Subcutaneous abdominal adipose tissue (tissue), 5 donors: ENCODE measurements at regions not wholly inside any gene's neighbourhood (a gene's known extent, or its start where the extent isn't known, plus 50 kb on each side); places are given as distances from the start of the nearest gene placed in this dataset.

Experiments
- H3K27ac ChIP-seq: one replicate; pipeline ENCODE4 v1.7.0; 2013; ENCODE audit warnings: low read depth, mild to moderate bottlenecking, inconsistent platforms, low read length, moderate library complexity
- H3K27me3 ChIP-seq, 5 donors: one replicate each; pipeline ENCODE4 v1.7.0; 2013; ENCODE audit warnings: low read length in 5 of 5, inconsistent platforms in 1 of 5; ENCODE audit not compliant: control insufficient read depth in 5 of 5, insufficient read depth in 4 of 5
- H3K36me3 ChIP-seq, 5 donors: one replicate each; pipeline ENCODE4 v1.7.0; 2013; ENCODE audit warnings: low read length in 5 of 5; ENCODE audit not compliant: control insufficient read depth in 5 of 5, insufficient read depth in 5 of 5
- H3K4me1 ChIP-seq, 5 donors: one replicate each; pipeline ENCODE4 v1.7.0; 2013; ENCODE audit warnings: low read length in 5 of 5, mild to moderate bottlenecking in 3 of 5, moderate library complexity in 1 of 5; ENCODE audit not compliant: control insufficient read depth in 5 of 5, insufficient read depth in 5 of 5
- H3K4me3 ChIP-seq, 5 donors: one replicate each; pipeline ENCODE4 v1.7.0; 2013; ENCODE audit warnings: low read length in 5 of 5, low read depth in 1 of 5
- H3K9ac ChIP-seq, 5 donors: one replicate each; pipeline ENCODE4 v1.7.0; 2013; ENCODE audit warnings: low read length in 5 of 5, mild to moderate bottlenecking in 4 of 5, moderate library complexity in 3 of 5
- H3K9me3 ChIP-seq, 5 donors: one replicate each; pipeline ENCODE4 v1.7.0; 2013; ENCODE audit warnings: low read length in 5 of 5; ENCODE audit not compliant: control insufficient read depth in 5 of 5
- donor health status: healthy.
- donor health status: healthy.
- donor health status: healthy.
- donor health status: healthy.
- donor health status: healthy.

DNA sequence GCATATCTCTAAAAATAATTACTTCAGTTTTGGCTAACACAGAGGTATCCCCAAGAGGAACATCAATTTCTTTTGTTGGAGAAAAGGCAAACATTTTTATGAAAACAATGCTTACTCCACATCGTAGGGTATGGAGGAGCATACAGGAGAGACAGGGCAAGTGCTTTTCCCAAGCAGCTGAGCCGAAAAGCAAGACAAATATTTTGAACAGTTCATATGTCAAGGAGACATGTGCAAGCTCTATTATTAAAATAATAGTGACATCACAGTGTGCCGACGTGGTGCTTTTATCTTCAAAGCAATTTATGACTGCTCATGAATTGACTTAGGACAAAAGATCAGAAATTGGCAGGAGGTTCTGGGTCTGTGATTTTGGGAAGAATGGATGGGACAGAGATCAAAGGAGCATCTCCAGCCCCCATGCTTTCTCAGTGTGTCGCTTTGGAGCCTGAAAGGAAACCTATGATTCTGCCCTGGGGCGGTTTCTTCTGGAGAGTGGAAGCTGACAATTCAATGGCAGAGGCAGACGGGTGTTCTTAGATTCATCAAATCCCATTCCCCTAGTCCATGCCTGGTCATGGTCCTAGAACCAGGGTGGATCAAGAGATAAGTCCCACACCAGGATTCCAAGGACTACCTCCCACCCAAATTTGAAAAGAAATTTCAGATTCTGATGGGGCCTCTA, 97.1 kb downstream of the JCAD start:
- H3K4me3 ChIP-seq = no peak overlapping the region
- no peaks in the 10 kb centered on the region for H3K36me3 ChIP-seq
- H3K9ac ChIP-seq = no peak overlapping the region
- no peaks in the 10 kb centered on the region for H3K9me3 ChIP-seq
- peaks cover 0 to 35% (median 22%) of the 10 kb centered on the region in 5 donors for H3K4me1 ChIP-seq
- H3K27ac ChIP-seq = no peak overlapping the region
- H3K27me3 ChIP-seq = no peaks in the 10 kb centered on the region

DNA sequence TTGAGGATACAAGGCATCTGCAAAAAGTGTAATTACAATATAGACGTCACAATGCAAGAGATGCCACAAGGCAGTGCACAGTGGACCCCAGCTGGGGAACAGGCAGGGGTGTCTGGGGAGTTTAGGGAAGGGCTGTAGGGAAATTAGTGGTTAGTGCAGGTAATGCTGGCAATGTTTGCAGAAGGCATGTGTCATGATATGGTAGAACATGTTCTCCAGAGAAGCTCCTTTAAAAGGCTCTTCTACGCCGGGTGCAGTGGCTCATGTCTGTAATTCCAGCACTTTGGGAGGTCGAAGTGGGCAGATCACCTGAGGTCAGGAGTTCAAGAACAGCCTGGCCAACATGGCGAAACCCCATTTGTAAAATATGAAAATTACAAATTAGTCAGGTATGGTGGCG, 98.0 kb downstream of the JCAD start:
- Histone ChIP-seq H3K9me3 (peaks cover 0 to 5% (median 3%) of the 10 kb centered on the region in 5 donors), H3K4me1 (peaks cover 0 to 35% (median 24%) of the 10 kb centered on the region in 5 donors), H3K36me3 (no peaks in the 10 kb centered on the region), H3K9ac (no peak overlapping the region), H3K4me3 (no peak overlapping the region), H3K27me3 (no peaks in the 10 kb centered on the region), H3K27ac (no peak overlapping the region)

- H3K9ac ChIP-seq = no peak overlapping the region
- H3K27me3 ChIP-seq = no peaks in the 10 kb centered on the region
- no peak overlapping the region for H3K27ac ChIP-seq
- peaks cover 0 to 8% (median 5%) of the 10 kb centered on the region in 5 donors for H3K9me3 ChIP-seq
- H3K4me3 ChIP-seq = no peak overlapping the region
- H3K36me3 ChIP-seq = no peaks in the 10 kb centered on the region
- peaks cover 0 to 35% (median 24%) of the 10 kb centered on the region in 5 donors for H3K4me1 ChIP-seq
Measured at GRCh38 chr10:29960261-29960660, 99.1 kb downstream of the JCAD start.

DNA sequence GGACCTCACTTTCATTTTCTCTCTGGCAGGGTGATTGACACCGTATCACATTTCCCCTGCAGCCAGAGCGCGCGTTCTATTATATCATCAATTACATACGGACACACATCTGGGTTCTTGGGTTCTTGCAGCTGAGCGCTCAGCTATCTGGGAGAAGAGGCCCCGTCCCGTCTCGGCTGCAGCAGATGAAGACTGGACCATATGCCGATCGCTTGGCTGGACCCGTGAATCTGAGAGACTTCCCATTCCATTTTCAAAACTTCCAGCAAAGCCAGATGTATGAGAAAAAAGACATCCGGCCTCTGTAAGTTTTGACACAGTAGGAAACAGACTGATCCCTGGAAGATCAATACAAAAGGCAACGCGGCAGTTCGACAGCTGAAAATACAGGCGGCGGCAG, 99.8 kb downstream of the JCAD start:
- Histone ChIP-seq H3K27ac (no peak overlapping the region), H3K27me3 (no peaks in the 10 kb centered on the region), H3K9me3 (peaks cover 0 to 8% (median 5%) of the 10 kb centered on the region in 5 donors), H3K4me3 (peak overlapping the region in 1 of 5 donors; percentile 25), H3K36me3 (no peaks in the 10 kb centered on the region), H3K4me1 (peaks cover 0 to 35% (median 24%) of the 10 kb centered on the region in 5 donors), H3K9ac (no peak overlapping the region)

- H3K4me3 ChIP-seq = no peak overlapping the region
- H3K27ac ChIP-seq = no peak overlapping the region
- peaks cover 0 to 8% (median 5%) of the 10 kb centered on the region in 5 donors for H3K9me3 ChIP-seq
- no peaks in the 10 kb centered on the region for H3K36me3 ChIP-seq
- no peaks in the 10 kb centered on the region for H3K27me3 ChIP-seq
- peaks cover 0 to 33% (median 24%) of the 10 kb centered on the region in 5 donors for H3K4me1 ChIP-seq
- H3K9ac ChIP-seq = peak overlapping the region in 1 of 5 donors; percentile 3
Measured at GRCh38 chr10:29958440-29958839, 100.9 kb downstream of the JCAD start.

DNA sequence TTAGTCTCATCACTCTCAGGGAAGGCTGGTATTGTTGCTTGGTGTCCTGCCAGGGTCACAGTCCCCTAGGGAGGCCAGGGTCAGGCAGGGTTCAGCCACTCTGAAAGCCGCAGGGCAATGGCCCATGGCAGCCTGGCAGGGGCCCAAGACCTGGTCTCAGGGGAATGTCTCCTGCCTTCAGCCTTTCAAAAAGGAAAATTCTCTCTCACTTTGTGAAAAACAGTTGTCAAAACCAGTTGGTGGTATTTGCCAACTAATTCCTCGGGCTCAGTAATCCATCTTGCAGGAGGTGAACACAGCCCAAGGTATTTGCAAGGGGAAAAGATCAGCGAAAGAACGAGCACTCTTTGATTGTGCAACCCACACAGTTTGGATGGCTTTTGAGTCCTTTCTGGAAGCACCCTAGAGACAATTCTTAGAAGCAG, 101.5 kb downstream of the JCAD start:
- Histone ChIP-seq H3K36me3 (no peaks in the 10 kb centered on the region), H3K9me3 (peaks cover 0 to 8% (median 5%) of the 10 kb centered on the region in 5 donors), H3K27ac (no peak overlapping the region), H3K9ac (peak overlapping the region in 1 of 5 donors; percentile 3), H3K27me3 (no peaks in the 10 kb centered on the region), H3K4me3 (no peak overlapping the region), H3K4me1 (peaks cover 0 to 33% (median 24%) of the 10 kb centered on the region in 5 donors)

- Histone ChIP-seq H3K4me1 (peaks cover 0 to 33% (median 24%) of the 10 kb centered on the region in 5 donors), H3K9me3 (peaks cover 0 to 8% (median 5%) of the 10 kb centered on the region in 5 donors), H3K36me3 (no peaks in the 10 kb centered on the region), H3K9ac (no peak overlapping the region), H3K4me3 (no peak overlapping the region), H3K27me3 (no peaks in the 10 kb centered on the region), H3K27ac (no peak overlapping the region)
Measured at GRCh38 chr10:29957236-29957635, 102.2 kb downstream of the JCAD start.

GRCh38 chr10:29956335-29956924, 103.0 kb downstream of the JCAD start:
- H3K36me3 ChIP-seq = no peaks in the 10 kb centered on the region
- H3K27ac ChIP-seq = no peak overlapping the region
- H3K9me3 ChIP-seq = peaks cover 0 to 8% (median 5%) of the 10 kb centered on the region in 5 donors
- H3K9ac ChIP-seq = no peak overlapping the region
- peaks cover 0 to 33% (median 24%) of the 10 kb centered on the region in 5 donors for H3K4me1 ChIP-seq
- no peaks in the 10 kb centered on the region for H3K27me3 ChIP-seq
- no peak overlapping the region for H3K4me3 ChIP-seq

GRCh38 chr10:29955329-29955935, 104.0 kb downstream of the JCAD start:
- Histone ChIP-seq H3K9ac (no peak overlapping the region), H3K4me3 (no peak overlapping the region), H3K36me3 (no peaks in the 10 kb centered on the region), H3K27ac (no peak overlapping the region), H3K4me1 (peaks cover 0 to 26% (median 22%) of the 10 kb centered on the region in 5 donors), H3K27me3 (no peaks in the 10 kb centered on the region), H3K9me3 (peaks cover 0 to 8% (median 5%) of the 10 kb centered on the region in 5 donors)

GRCh38 chr10:29951441-29951931, 107.9 kb downstream of the JCAD start:
- H3K27ac ChIP-seq = no peak overlapping the region
- peaks cover 11 to 31% (median 21%) of the 10 kb centered on the region in 5 donors for H3K4me1 ChIP-seq
- peaks cover 0 to 4% (median 3%) of the 10 kb centered on the region in 5 donors for H3K9me3 ChIP-seq
- no peaks in the 10 kb centered on the region for H3K27me3 ChIP-seq
- H3K9ac ChIP-seq = no peak overlapping the region
- H3K4me3 ChIP-seq = no peak overlapping the region
- H3K36me3 ChIP-seq = no peaks in the 10 kb centered on the region
